H1 (cell line): ENCODE measurements at regions not wholly inside any gene's neighbourhood (a gene's known extent, or its start where the extent isn't known, plus 50 kb on each side); places are given as distances from the start of the nearest gene placed in this dataset.

Source experiments
- BACH1 ChIP-seq: IDR thresholded peaks from 2 replicates; pipeline ENCODE4 v1.6.1; 2012; ENCODE audit warnings: low read length, improper control_type of control experiment
- KDM4A ChIP-seq: IDR thresholded peaks from one replicate; pipeline ENCODE4 v1.7.1; 2012; ENCODE audit warnings: low read depth, mild to moderate bottlenecking, moderate library complexity, low read length, inconsistent platforms; ENCODE audit not compliant: severe bottlenecking
- SIRT6 ChIP-seq: IDR thresholded peaks from one replicate; pipeline ENCODE4 v1.7.1; 2012; ENCODE audit warnings: low read length, inconsistent platforms
- SRF ChIP-seq: IDR thresholded peaks from 2 replicates; pipeline ENCODE4 v1.6.1; 2011; ENCODE audit warnings: mild to moderate bottlenecking, low read depth, low read length, moderate library complexity
- TAF7 ChIP-seq: optimal IDR thresholded peaks from 2 replicates; pipeline ENCODE3; 2011; ENCODE audit warnings: low read depth, mild to moderate bottlenecking, inconsistent platforms, low read length, moderate library complexity, borderline replicate concordance
- TEAD4 ChIP-seq: IDR thresholded peaks from 2 replicates; pipeline ENCODE4 v1.6.1; 2012; ENCODE audit warnings: low read depth, low read length, inconsistent platforms, mixed read lengths

GRCh38 chr6:47419621-47420020 is 58.0 kb upstream of the CD2AP start (continued):
- no peak for TF ChIP-seq BACH1
- no peak for TF ChIP-seq SRF
- no peak for TF ChIP-seq TEAD4
- no peak for TF ChIP-seq KDM4A
- no peak for TF ChIP-seq SIRT6
- TF ChIP-seq TAF7: no peak
